ENCODE measurements at regions not wholly inside any gene's neighbourhood (a gene's known extent, or its start where the extent isn't known, plus 50 kb on each side); places are given as distances from the start of the nearest gene placed in this dataset.

GRCh38 chr1:229063154-229063773 lies 207.6 kb upstream of the RAB4A start:
- Histone ChIP-seq H3K9me3 (no peaks in the 10 kb centered on the region), H3K4me3 (no peak overlapping the region), H3K27me3 (ENCODE audit: low read depth) (no peaks in the 10 kb centered on the region), H3K4me1 (no peaks in the 10 kb centered on the region), H3K36me3 (replicated peaks) (no peaks in the 10 kb centered on the region)
- DNase-seq (ENCODE audit: low spot score in 2 of 2), result no peak
- in situ Hi-C loops (cut with MboI; ENCODE audit: low sequenced_read_pairs), result no loop called here

- Histone ChIP-seq H3K27me3 (ENCODE audit: low read depth) (no peaks in the 10 kb centered on the region), H3K4me1 (no peaks in the 10 kb centered on the region), H3K36me3 (replicated peaks) (no peaks in the 10 kb centered on the region), H3K9me3 (no peaks in the 10 kb centered on the region), H3K4me3 (no peak overlapping the region)
- in situ Hi-C loops (cut with MboI; ENCODE audit: low sequenced_read_pairs), result no loop called here
- DNase-seq (ENCODE audit: low spot score in 2 of 2), result no peak
Measured at GRCh38 chr1:229064320-229065168, 206.4 kb upstream of the RAB4A start.

DNA sequence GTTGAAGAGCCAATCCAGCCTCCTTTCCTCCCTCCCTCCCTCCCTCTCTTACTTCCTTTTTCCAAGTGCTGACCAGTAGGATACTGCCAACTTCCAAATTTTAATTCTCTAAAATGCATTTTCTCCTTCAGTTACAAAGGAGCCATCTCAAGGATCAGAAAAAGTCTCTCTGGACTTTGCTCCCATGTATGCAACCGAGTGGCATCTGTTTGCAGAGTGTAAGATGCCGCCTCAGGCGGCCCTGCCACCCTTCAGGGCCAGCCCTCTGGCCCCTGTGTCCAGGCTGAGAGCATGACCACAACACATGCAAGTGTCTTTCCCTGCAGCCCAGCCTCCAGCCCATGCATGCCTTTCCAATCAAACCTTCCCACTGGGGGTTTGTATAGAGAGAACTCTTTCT lies 205.3 kb upstream of the RAB4A start:
- Histone ChIP-seq H3K4me1 (no peaks in the 10 kb centered on the region), H3K27me3 (ENCODE audit: low read depth) (no peaks in the 10 kb centered on the region), H3K36me3 (replicated peaks) (no peaks in the 10 kb centered on the region), H3K4me3 (no peak overlapping the region), H3K9me3 (no peaks in the 10 kb centered on the region)
- in situ Hi-C loops (cut with MboI; ENCODE audit: low sequenced_read_pairs), result no loop called here
- DNase-seq (ENCODE audit: low spot score in 2 of 2), result no peak

- in situ Hi-C loops (cut with MboI; ENCODE audit: low sequenced_read_pairs), result no loop called here
- Histone ChIP-seq H3K9me3 (no peaks in the 10 kb centered on the region), H3K27me3 (ENCODE audit: low read depth) (no peaks in the 10 kb centered on the region), H3K4me1 (no peaks in the 10 kb centered on the region), H3K4me3 (no peak overlapping the region), H3K36me3 (replicated peaks) (no peaks in the 10 kb centered on the region)
- no peak for DNase-seq (ENCODE audit: low spot score in 2 of 2)
Measured at GRCh38 chr1:229066591-229066990, 204.3 kb upstream of the RAB4A start.

- Histone ChIP-seq H3K36me3 (replicated peaks) (no peaks in the 10 kb centered on the region), H3K27me3 (ENCODE audit: low read depth) (no peaks in the 10 kb centered on the region), H3K4me1 (no peaks in the 10 kb centered on the region), H3K9me3 (no peaks in the 10 kb centered on the region), H3K4me3 (no peak overlapping the region)
- no peak for DNase-seq (ENCODE audit: low spot score in 2 of 2)
- in situ Hi-C loops (cut with MboI; ENCODE audit: low sequenced_read_pairs), result no loop called here
Measured at GRCh38 chr1:229067546-229067945, 203.4 kb upstream of the RAB4A start.

DNA sequence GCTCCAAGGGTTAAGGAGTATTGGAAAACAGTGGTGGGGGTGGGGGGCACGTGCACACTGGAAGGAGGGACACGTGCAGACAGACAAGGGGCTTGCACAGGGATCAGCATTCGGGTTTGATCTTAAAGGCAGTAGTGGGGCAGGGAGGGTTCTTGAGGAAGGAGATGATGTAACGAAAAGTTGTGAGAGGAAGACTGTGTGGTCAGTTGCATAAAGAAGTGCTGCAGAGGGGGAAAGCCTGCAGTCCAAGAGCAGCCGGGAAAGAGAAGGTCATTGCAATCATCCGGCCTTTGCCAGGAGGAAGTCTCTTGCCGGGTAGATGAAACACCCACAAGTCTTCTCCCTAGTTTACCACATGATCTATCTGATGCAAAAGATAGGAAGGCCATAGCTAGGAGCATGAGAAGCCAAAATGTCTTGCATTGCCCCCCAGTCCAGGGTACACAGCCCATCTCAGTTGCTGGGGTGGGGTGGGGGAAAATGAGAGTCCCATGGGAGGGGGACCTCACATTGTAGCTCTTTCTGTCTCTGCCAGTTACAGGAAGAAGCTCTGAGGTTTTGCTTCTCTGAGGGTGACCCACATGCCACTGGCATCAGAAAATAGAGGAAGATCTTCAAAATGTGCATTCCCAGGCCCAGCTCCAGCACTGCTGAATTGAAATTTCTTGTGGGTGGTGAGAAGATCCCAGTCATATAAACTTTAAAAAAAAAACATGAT lies 202.5 kb upstream of the RAB4A start:
- no peaks in the 10 kb centered on the region for H3K36me3 ChIP-seq (replicated peaks)
- in situ Hi-C loops (cut with MboI; ENCODE audit: low sequenced_read_pairs), result no loop called here
- H3K9me3 ChIP-seq, result no peaks in the 10 kb centered on the region
- H3K4me1 ChIP-seq, result no peaks in the 10 kb centered on the region
- no peak for DNase-seq (ENCODE audit: low spot score in 2 of 2)
- H3K4me3 ChIP-seq, result no peak overlapping the region
- H3K27me3 ChIP-seq (ENCODE audit: low read depth), result no peaks in the 10 kb centered on the region

DNA sequence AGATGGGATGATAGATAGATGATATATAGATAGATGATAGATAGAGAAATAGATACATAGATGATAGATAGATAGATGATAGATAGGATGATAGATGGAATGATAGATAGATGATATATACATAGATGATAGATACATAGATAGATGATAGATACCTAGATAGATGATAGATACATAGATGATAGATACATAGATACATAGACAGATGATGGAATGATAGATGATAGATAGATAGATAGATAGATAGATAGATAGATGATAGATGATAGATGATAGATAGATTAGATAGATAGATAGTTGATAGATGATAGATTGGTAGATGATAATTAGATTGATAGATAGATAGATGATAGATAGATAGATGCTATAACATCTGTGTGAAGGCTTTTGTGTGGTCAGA lies 201.7 kb upstream of the RAB4A start:
- no peaks in the 10 kb centered on the region for H3K4me1 ChIP-seq

GRCh38 chr1:229070168-229070567 lies 200.7 kb upstream of the RAB4A start:
- H3K27me3 ChIP-seq (ENCODE audit: low read depth), result no peaks in the 10 kb centered on the region
- DNase-seq (ENCODE audit: low spot score in 2 of 2), result peak in 1 of 2 experiments; percentile 40

More for the DNA sequence above, 201.7 kb upstream of the RAB4A start:
- in situ Hi-C loops (cut with MboI; ENCODE audit: low sequenced_read_pairs), result no loop called here
- Histone ChIP-seq H3K36me3 (replicated peaks) (no peaks in the 10 kb centered on the region), H3K9me3 (no peaks in the 10 kb centered on the region), H3K27me3 (ENCODE audit: low read depth) (no peaks in the 10 kb centered on the region), H3K4me3 (no peak overlapping the region)
- DNase-seq (ENCODE audit: low spot score in 2 of 2), result no peak

DNA sequence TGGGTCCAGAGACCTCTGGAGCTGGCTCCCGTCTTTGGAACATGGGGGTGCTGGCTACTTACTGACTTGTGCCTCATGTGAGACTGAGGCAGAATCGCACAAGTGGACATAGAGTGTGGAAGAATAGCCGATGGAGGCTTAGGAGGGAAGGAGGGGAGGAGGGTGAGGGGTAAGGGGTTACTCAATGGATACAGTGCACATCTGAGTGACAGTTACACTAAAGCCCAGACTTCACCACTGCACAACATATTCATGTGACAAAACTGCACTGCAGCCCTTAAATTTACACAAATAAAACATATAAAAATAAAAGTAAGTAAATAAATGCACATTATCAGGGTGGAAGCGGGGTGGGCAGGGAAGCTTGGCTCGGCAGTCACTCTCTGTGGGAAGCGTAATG lies 197.7 kb upstream of the RAB4A start:
- H3K27me3 ChIP-seq (ENCODE audit: low read depth), result no peaks in the 10 kb centered on the region
- no peak overlapping the region for H3K4me3 ChIP-seq
- no peaks in the 10 kb centered on the region for H3K36me3 ChIP-seq (replicated peaks)
- DNase-seq (ENCODE audit: low spot score in 2 of 2), result no peak
- in situ Hi-C loops (cut with MboI; ENCODE audit: low sequenced_read_pairs), result no loop called here
- no peaks in the 10 kb centered on the region for H3K9me3 ChIP-seq
- no peaks in the 10 kb centered on the region for H3K4me1 ChIP-seq

More at GRCh38 chr1:229070168-229070567, 200.7 kb upstream of the RAB4A start:
- Histone ChIP-seq H3K36me3 (replicated peaks) (no peaks in the 10 kb centered on the region), H3K4me3 (no peak overlapping the region), H3K9me3 (no peaks in the 10 kb centered on the region), H3K4me1 (no peaks in the 10 kb centered on the region)
- in situ Hi-C loops (cut with MboI; ENCODE audit: low sequenced_read_pairs), result no loop called here

DNA sequence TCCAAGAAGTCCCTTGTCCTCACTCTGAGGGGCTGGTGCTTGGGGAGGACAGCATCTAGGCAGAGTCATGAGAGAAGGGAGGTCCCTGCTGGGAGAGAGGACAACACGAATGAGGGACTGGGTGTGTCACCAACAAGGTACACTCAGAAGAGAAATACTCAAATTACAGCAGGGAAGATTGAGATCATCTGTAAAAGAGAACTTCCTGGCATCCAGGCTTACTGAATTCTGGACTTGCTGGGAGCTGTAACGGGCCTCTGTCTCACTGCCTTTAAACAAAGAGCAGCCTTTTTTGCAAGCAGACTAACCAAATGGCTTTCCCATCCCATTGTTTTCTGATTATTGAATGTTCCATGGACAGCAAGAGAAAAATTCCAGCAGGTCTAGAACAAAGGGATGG lies 195.7 kb upstream of the RAB4A start:
- Histone ChIP-seq H3K27me3 (ENCODE audit: low read depth) (no peaks in the 10 kb centered on the region), H3K4me1 (no peaks in the 10 kb centered on the region), H3K36me3 (replicated peaks) (no peaks in the 10 kb centered on the region), H3K4me3 (no peak overlapping the region), H3K9me3 (no peaks in the 10 kb centered on the region)
- DNase-seq (ENCODE audit: low spot score in 2 of 2), result no peak
- in situ Hi-C loops (cut with MboI; ENCODE audit: low sequenced_read_pairs), result no loop called here

- DNase-seq (ENCODE audit: low spot score in 2 of 2), result no peak
- in situ Hi-C loops (cut with MboI; ENCODE audit: low sequenced_read_pairs), result no loop called here
- H3K36me3 ChIP-seq (replicated peaks), result no peaks in the 10 kb centered on the region
- no peak overlapping the region for H3K4me3 ChIP-seq
- no peaks in the 10 kb centered on the region for H3K9me3 ChIP-seq
- H3K4me1 ChIP-seq, result no peaks in the 10 kb centered on the region
- H3K27me3 ChIP-seq (ENCODE audit: low read depth), result no peaks in the 10 kb centered on the region
Measured at GRCh38 chr1:229075716-229076115, 195.2 kb upstream of the RAB4A start.

- no peak for DNase-seq (ENCODE audit: low spot score in 2 of 2)
- no peaks in the 10 kb centered on the region for H3K36me3 ChIP-seq (replicated peaks)
- no peaks in the 10 kb centered on the region for H3K27me3 ChIP-seq (ENCODE audit: low read depth)
- H3K4me3 ChIP-seq, result no peak overlapping the region
- no peaks in the 10 kb centered on the region for H3K4me1 ChIP-seq
- in situ Hi-C loops (cut with MboI; ENCODE audit: low sequenced_read_pairs), result no loop called here
- no peaks in the 10 kb centered on the region for H3K9me3 ChIP-seq
Measured at GRCh38 chr1:229076195-229076594, 194.7 kb upstream of the RAB4A start.

GRCh38 chr1:229079016-229079595 lies 191.8 kb upstream of the RAB4A start:
- in situ Hi-C loops (cut with MboI; ENCODE audit: low sequenced_read_pairs), result no loop called here
- H3K4me3 ChIP-seq, result no peak overlapping the region
- no peak for DNase-seq (ENCODE audit: low spot score in 2 of 2)

DNA sequence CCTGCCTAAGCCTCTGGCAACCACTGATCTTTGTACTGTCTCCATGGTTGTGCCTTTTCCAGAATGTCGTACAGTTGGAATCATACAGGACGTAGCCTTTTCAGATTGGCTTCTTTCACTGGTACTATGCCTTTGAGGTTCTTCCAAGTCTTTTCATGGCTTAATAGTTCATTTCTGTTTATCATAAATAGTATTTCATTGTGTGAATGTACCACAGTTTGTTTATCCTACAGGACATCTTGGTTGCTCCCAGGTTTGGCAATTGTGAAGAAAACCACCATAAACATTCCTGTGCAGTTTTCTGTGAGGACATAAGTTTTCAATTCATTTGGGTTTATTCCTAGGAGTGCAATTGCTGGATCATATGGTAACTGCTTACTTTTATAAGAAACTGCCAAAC lies 190.6 kb upstream of the RAB4A start:
- no peak for DNase-seq (ENCODE audit: low spot score in 2 of 2)
- peaks cover 10% of the 10 kb centered on the region for H3K9me3 ChIP-seq
- no peak overlapping the region for H3K4me3 ChIP-seq
- in situ Hi-C loops (cut with MboI; ENCODE audit: low sequenced_read_pairs), result no loop called here
- 0 out of 2 replicates have a peak, but pooled peaks cover 5% of the 10 kb centered on the region for H3K27me3 ChIP-seq (ENCODE audit: low read depth)
- no peaks in the 10 kb centered on the region for H3K4me1 ChIP-seq
- H3K36me3 ChIP-seq (replicated peaks), result no peaks in the 10 kb centered on the region

More at GRCh38 chr1:229079016-229079595, 191.8 kb upstream of the RAB4A start:
- H3K27me3 ChIP-seq (ENCODE audit: low read depth), result no peaks in the 10 kb centered on the region
- no peaks in the 10 kb centered on the region for H3K4me1 ChIP-seq
- H3K36me3 ChIP-seq (replicated peaks), result no peaks in the 10 kb centered on the region
- peaks cover 10% of the 10 kb centered on the region for H3K9me3 ChIP-seq

Measured in HAP-1 (cell line).